HepG2 (cell line): ENCODE measurements at regions not wholly inside any gene's neighbourhood (a gene's known extent, or its start where the extent isn't known, plus 50 kb on each side); places are given as distances from the start of the nearest gene placed in this dataset.
A peak's percentile ranks its signal among the peaks of the same experiment; 100 is the strongest.

Experiments used
- ATAC-seq: fragments of 200-7000 bp; cut with Tn5 transposase; 3 replicates; pipeline ENCODE4 v1.9.1; 2020; ENCODE audit warnings: mild to moderate bottlenecking, moderate library complexity
- BruUV-seq: library from RNA; stranded (reverse); fragments of 400-500 nt; replicated peaks from 2 replicates; lab custom pipeline; 2021; lab: Mats Ljungman, UMichigan
- CTCF ChIA-PET: fragments of 300-600 bp; formaldehyde crosslinking; extraction: SDS; loops from one replicate; lab custom pipeline; 2021; ENCODE audit warnings: low total read pairs, inconsistent platforms, low intra/inter-chr PET ratio; lab: Yijun Ruan, JAX
- POLR2A ChIA-PET: fragments of 350-600 bp; sonication (Branson Sonifier 250); formaldehyde crosslinking; loops from one replicate; lab custom pipeline; 2020; ENCODE audit warnings: antibody characterized with exemption, inconsistent platforms; lab: Yijun Ruan, JAX
- DNase-seq: peaks from one replicate; pipeline ENCODE4 v3.0.0-alpha.2; 2015; ENCODE audit warnings: low spot score
- FAIRE-seq: peaks from 3 replicates; lab custom pipeline; 2011; peaks lifted over from hg19 to GRCh38; lab: Jason Lieb, UNC
- H2AFZ ChIP-seq: one replicate; pipeline ENCODE4 v1.6.1; 2011; ENCODE audit warnings: low read length, inconsistent platforms
- H3K27ac ChIP-seq: fragments of 300-600 bp; 3 replicates; pipeline ENCODE4 v1.8.0; 2011; ENCODE audit warnings: mixed run types, mild to moderate bottlenecking, mixed read lengths, low read length, inconsistent platforms; ENCODE audit not compliant: insufficient read depth; ENCODE audit errors: extremely low read length
- H3K27me3 ChIP-seq, 2 experiments: fragments of 200-600 bp in 1 of 2; 2 replicates in 1 of 2; 3 replicates in 1 of 2; pipeline versions ENCODE4 v1.6.0 to v1.8.0; 2011; ENCODE audit warnings: low read length in 2 of 2, mild to moderate bottlenecking in 2 of 2, moderate library complexity in 2 of 2, inconsistent platforms in 1 of 2; ENCODE audit not compliant: insufficient read depth in 2 of 2, control insufficient read depth in 1 of 2
- H3K36me3 ChIP-seq, 2 experiments: fragments of 200-600 bp in 1 of 2; replicated peaks in 1 of 2; 2 replicates in 1 of 2; 3 replicates in 1 of 2; pipeline versions ENCODE4 v1.5.1 to v1.8.0; 2011; ENCODE audit warnings: low read length in 2 of 2, inconsistent platforms in 1 of 2; ENCODE audit not compliant: insufficient read depth in 2 of 2, control insufficient read depth in 1 of 2
- H3K4me1 ChIP-seq: 2 replicates; pipeline ENCODE4 v1.5.1; 2012; ENCODE audit warnings: low read length, inconsistent platforms; ENCODE audit not compliant: insufficient read depth
- H3K4me2 ChIP-seq: 2 replicates; pipeline ENCODE4 v1.6.0; 2011; ENCODE audit warnings: low read depth, low read length, inconsistent platforms
- H3K4me3 ChIP-seq, 3 experiments: fragments of 200-600 bp in 1 of 3; sonication (generic), shearing (Covaris generic) in 1 of 3; replicated peaks in 1 of 3; 2 replicates each; pipeline ENCODE4 v1.5.1; 2011 to 2016; ENCODE audit warnings: low read length in 3 of 3, inconsistent platforms in 2 of 3, low read depth in 2 of 3, mild to moderate bottlenecking in 2 of 3, control low read depth in 1 of 3, mixed read lengths in 1 of 3; ENCODE audit not compliant: insufficient read depth in 1 of 3
- H3K79me2 ChIP-seq: one replicate; pipeline ENCODE4 v1.6.1; 2011; ENCODE audit warnings: low read length, inconsistent platforms; ENCODE audit not compliant: insufficient read depth
- H3K9ac ChIP-seq: 2 replicates; pipeline ENCODE4 v1.6.0; 2011; ENCODE audit warnings: mild to moderate bottlenecking, low read depth, low read length, inconsistent platforms; ENCODE audit not compliant: insufficient read depth
- H3K9me3 ChIP-seq: 2 replicates; pipeline ENCODE4 v1.5.1; 2012; ENCODE audit warnings: mild to moderate bottlenecking, low read length
- H4K20me1 ChIP-seq: 2 replicates; pipeline ENCODE4 v1.6.0; 2011; ENCODE audit warnings: inconsistent platforms, mild to moderate bottlenecking, low read length, moderate library complexity; ENCODE audit not compliant: insufficient read depth
- ARID3A ChIP-seq: IDR thresholded peaks from 2 replicates; pipeline ENCODE4 v1.6.1; 2012; ENCODE audit warnings: low read depth, low read length, improper control_type of control experiment
- CEBPB ChIP-seq: IDR thresholded peaks from 2 replicates; pipeline ENCODE4 v1.6.1; 2011; ENCODE audit warnings: low read depth, low read length, improper control_type of control experiment, borderline replicate concordance
- CREB1 ChIP-seq, 2 experiments: fragments of 450-650 bp in 1 of 2; IDR thresholded peaks; 2 replicates each; pipeline ENCODE4 v1.6.1; 2016 to 2017; ENCODE audit warnings: control low read depth in 1 of 2, mild to moderate bottlenecking in 1 of 2, missing compliant biosample characterization in 1 of 2, missing genetic modification characterization in 1 of 2
- JUN ChIP-seq: sonication (generic); formaldehyde crosslinking; IDR thresholded peaks from 2 replicates; pipeline ENCODE4 v1.4.0; 2020; ENCODE audit warnings: mild to moderate bottlenecking, missing genetic modification reagents
- KDM6A ChIP-seq: IDR thresholded peaks from 2 replicates; pipeline ENCODE4 v1.6.1; 2016; ENCODE audit warnings: low read depth
- RFXAP ChIP-seq: sonication (generic); formaldehyde crosslinking; IDR thresholded peaks from 2 replicates; pipeline ENCODE4 v1.4.0; 2020; ENCODE audit warnings: missing genetic modification reagents, borderline replicate concordance
- ZBTB37 ChIP-seq: sonication (generic); formaldehyde crosslinking; IDR thresholded peaks from 2 replicates; pipeline ENCODE4 v1.4.0; 2020; ENCODE audit warnings: mild to moderate bottlenecking, missing genetic modification reagents
- ZNF335 ChIP-seq: sonication (generic); formaldehyde crosslinking; IDR thresholded peaks from 2 replicates; pipeline ENCODE4 v1.4.0; 2020; ENCODE audit warnings: missing genetic modification reagents
- ZNF563 ChIP-seq: sonication (generic); formaldehyde crosslinking; IDR thresholded peaks from 2 replicates; pipeline ENCODE4 v1.8.0; 2022; ENCODE audit warnings: mild to moderate bottlenecking, moderate library complexity, missing genetic modification reagents
- ZNF597 ChIP-seq: sonication (generic); formaldehyde crosslinking; IDR thresholded peaks from 2 replicates; pipeline ENCODE4 v1.5.0; 2020; ENCODE audit warnings: missing genetic modification reagents
- ZNF646 ChIP-seq: sonication (generic); formaldehyde crosslinking; IDR thresholded peaks from 2 replicates; pipeline ENCODE4 v1.9.0; 2021; ENCODE audit warnings: mild to moderate bottlenecking, missing genetic modification reagents
- WGBS: methylation state at CpG from one replicate; pipeline ENCODE4 v1.1.6; 2017; ENCODE audit warnings: low lambda C conversion rate; 5-methylcytosine and 5-hydroxymethylcytosine counted together
- in situ Hi-C: cut with HindIII; loops from 2 replicates; pipeline ENCODE4 v1.10.0; 2017; ENCODE audit warnings: low pct_unique_long_range_greater_than_20kb; ENCODE audit not compliant: extremely low pct_ligation_motif_present
- intact Hi-C: fragments of 100-400 bp; cut with micrococcal nuclease; formaldehyde crosslinking; loops from one replicate; pipeline ENCODE4 v1.10.0; 2022; ENCODE audit not compliant: unreplicated experiment
- TF ChIP-seq, protein P1 (sequence below): sonication (generic); formaldehyde crosslinking; IDR thresholded peaks from 2 replicates; pipeline ENCODE4 v1.4.0; 2020; ENCODE audit warnings: missing genetic modification reagents, mild to moderate bottlenecking, borderline replicate concordance

- in situ Hi-C loops (no loop called here), intact Hi-C loops (loop anchor here (2.0 to 5.0 kb wide), 4 partner anchors 21 to 258 kb away; partner anchors contain the start of gene NOCT)
- FAIRE-seq (peak; percentile 60), ATAC-seq (peak; percentile 86), DNase-seq (peak; percentile 83)
- peaks cover 27% of the 10 kb centered on the region for H3K4me1 ChIP-seq
- no peak overlapping the region for H2AFZ ChIP-seq
- no peaks in the 10 kb centered on the region for H4K20me1 ChIP-seq
- H3K4me2 ChIP-seq = peak overlapping the region; percentile 44
- POLR2A ChIA-PET = interaction anchor here (0.9 kb wide), 1 partner anchor 13 kb away, joined by 3 read pairs; no protein-coding TSS in a partner anchor
- WGBS = 0% methylated on average over 4 of the region's 4 CpGs
- H3K27ac ChIP-seq = peak overlapping the region; percentile 16
- CTCF ChIA-PET = no interaction called here
- H3K9ac ChIP-seq = no peak overlapping the region
- H3K36me3 ChIP-seq = no peaks in the 10 kb centered on the region
- H3K79me2 ChIP-seq = no peaks in the 10 kb centered on the region
- no peaks in the 10 kb centered on the region for H3K9me3 ChIP-seq
- BruUV-seq = no TSS peak
- no peak overlapping the region; a peak in 1 of 6 replicates for H3K4me3 ChIP-seq
- peaks cover 0 to 1% of the 10 kb centered on the region in 2 experiments; a peak in 1 of 5 replicates for H3K27me3 ChIP-seq
- TF ChIP-seq CEBPB (peak; percentile 83), CREB1 (IDR thresholded peaks at IDR 0.05) (no peak), CREB1 (CRISPR knock-in tag; IDR thresholded peaks at IDR 0.05) (peak; percentile 58), ZNF563 (no peak), ZNF646 (no peak), ARID3A (peak; percentile 64; the same call in 1 of the 2 replicates), KDM6A (no peak), ZNF335 (CRISPR knock-in tag) (no peak), ZBTB37 (CRISPR knock-in tag) (no peak), RFXAP (CRISPR knock-in tag) (no peak), ZNF597 (CRISPR knock-in tag) (no peak), JUN (CRISPR knock-in tag) (no peak)
- TF ChIP-seq, protein P1, sequence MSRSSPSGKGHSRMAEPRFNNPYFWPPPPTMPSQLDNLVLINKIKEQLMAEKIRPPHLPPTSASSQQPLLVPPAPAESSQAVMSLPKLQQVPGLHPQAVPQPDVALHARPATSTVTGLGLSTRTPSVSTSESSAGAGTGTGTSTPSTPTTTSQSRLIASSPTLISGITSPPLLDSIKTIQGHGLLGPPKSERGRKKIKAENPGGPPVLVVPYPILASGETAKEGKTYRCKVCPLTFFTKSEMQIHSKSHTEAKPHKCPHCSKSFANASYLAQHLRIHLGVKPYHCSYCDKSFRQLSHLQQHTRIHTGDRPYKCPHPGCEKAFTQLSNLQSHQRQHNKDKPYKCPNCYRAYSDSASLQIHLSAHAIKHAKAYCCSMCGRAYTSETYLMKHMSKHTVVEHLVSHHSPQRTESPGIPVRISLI (CRISPR knock-in tag) = no peak
Observed at GRCh38 chr4:138939960-138940359, 75.6 kb upstream of the NOCT start.
